Activated CD4-positive, alpha-beta T cell treated with anti-CD3 and anti-CD28 coated beads for 24 hours (primary cell): ENCODE measurements at regions not wholly inside any gene's neighbourhood (a gene's known extent, or its start where the extent isn't known, plus 50 kb on each side); places are given as distances from the start of the nearest gene placed in this dataset.

ENCODE experiments used
- DNase-seq, 2 donors: peaks; one replicate each; pipeline ENCODE4 v3.0.0-alpha.2; 2020; ENCODE audit warnings: low read depth in 2 of 2

- no peak for DNase-seq
Observed at GRCh38 chr4:145248502-145248901, 68.1 kb upstream of the OTUD4 start.

GRCh38 chr4:145234091-145234706, 53.8 kb upstream of the OTUD4 start:
- peak; percentile 35 to 42 for DNase-seq

GRCh38 chr4:145231906-145232700, 51.7 kb upstream of the OTUD4 start:
- no peak for DNase-seq

GRCh38 chr4:145230726-145231125, 50.3 kb upstream of the OTUD4 start:
- DNase-seq: no peak
